Calu3 (cell line): ENCODE measurements at regions not wholly inside any gene's neighbourhood (a gene's known extent, or its start where the extent isn't known, plus 50 kb on each side); places are given as distances from the start of the nearest gene placed in this dataset.
"Not testable (repeated sequence)": the region's sequence is repeated elsewhere in the genome, so short reads cannot be mapped to it uniquely, and the experiment has no call there.

Experiments used
- BruUV-seq: library from RNA; stranded (reverse); fragments of 400-500 nt; replicated peaks from 2 replicates; lab custom pipeline; 2021; lab: Mats Ljungman, UMichigan
- CTCF ChIA-PET: fragments of 300-600 bp; sonication (Branson Sonifier 250); formaldehyde crosslinking; loops from one replicate; lab custom pipeline; 2022; ENCODE audit warnings: antibody characterized with exemption; lab: Charles Lee
- DNase-seq: peaks from one replicate; pipeline ENCODE4 v3.0.0; 2022
- H3K27ac Mint-ChIP-seq: one replicate; pipeline ENCODE4 v1.8.0; 2022; ENCODE audit warnings: mixed read lengths; ENCODE audit not compliant: unreplicated experiment
- H3K27me3 Mint-ChIP-seq: one replicate; pipeline ENCODE4 v1.8.0; 2022; ENCODE audit warnings: mixed read lengths; ENCODE audit not compliant: unreplicated experiment
- H3K36me3 Mint-ChIP-seq: one replicate; pipeline ENCODE4 v1.8.0; 2022; ENCODE audit warnings: mild to moderate bottlenecking, moderate library complexity, mixed read lengths; ENCODE audit not compliant: insufficient read depth, unreplicated experiment
- H3K4me1 Mint-ChIP-seq: one replicate; pipeline ENCODE4 v1.8.0; 2022; ENCODE audit warnings: mild to moderate bottlenecking, low read depth, mixed read lengths; ENCODE audit not compliant: unreplicated experiment
- H3K4me3 Mint-ChIP-seq: one replicate; pipeline ENCODE4 v1.8.0; 2022; ENCODE audit warnings: mild to moderate bottlenecking, low read depth, moderate library complexity, mixed read lengths; ENCODE audit not compliant: unreplicated experiment
- H3K9me3 Mint-ChIP-seq: one replicate; pipeline ENCODE4 v1.8.0; 2022; ENCODE audit warnings: low read depth, mixed read lengths; ENCODE audit not compliant: unreplicated experiment
- intact Hi-C: fragments of 100-400 bp; cut with micrococcal nuclease; formaldehyde crosslinking; loops from one replicate; pipeline ENCODE4 v1.10.0; 2022; ENCODE audit not compliant: unreplicated experiment
- TF ChIP-seq, protein P1 (sequence below): fragments of 200-600 bp; IDR thresholded peaks from one replicate; pipeline ENCODE4 v1.8.0; 2022; ENCODE audit warnings: antibody characterized with exemption; ENCODE audit not compliant: unreplicated experiment

GRCh38 chr7:57646901-57647246 is 196.9 kb downstream of the ZNF716 start:
- Mint-ChIP-seq H3K27ac (no peak overlapping the region), H3K9me3 (peaks cover 27% of the 10 kb centered on the region)
- CTCF ChIA-PET, result no interaction called here

GRCh38 chr7:57650401-57650800 is 200.4 kb downstream of the ZNF716 start:
- DNase-seq, BruUV-seq, CTCF ChIA-PET, H3K4me1 Mint-ChIP-seq, H3K27ac Mint-ChIP-seq, intact Hi-C loops, H3K4me3 Mint-ChIP-seq, H3K36me3 Mint-ChIP-seq, H3K27me3 Mint-ChIP-seq: not testable (repeated sequence)
- peaks cover 38% of the 10 kb centered on the region for H3K9me3 Mint-ChIP-seq

More at GRCh38 chr7:57646901-57647246, 196.9 kb downstream of the ZNF716 start:
- no peak for DNase-seq
- intact Hi-C loops, result no loop called here
- Mint-ChIP-seq H3K4me3 (no peak overlapping the region), H3K4me1 (no peaks in the 10 kb centered on the region), H3K36me3 (no peaks in the 10 kb centered on the region), H3K27me3 (no peaks in the 10 kb centered on the region)
- BruUV-seq, result no TSS peak
- TF ChIP-seq, protein P1, sequence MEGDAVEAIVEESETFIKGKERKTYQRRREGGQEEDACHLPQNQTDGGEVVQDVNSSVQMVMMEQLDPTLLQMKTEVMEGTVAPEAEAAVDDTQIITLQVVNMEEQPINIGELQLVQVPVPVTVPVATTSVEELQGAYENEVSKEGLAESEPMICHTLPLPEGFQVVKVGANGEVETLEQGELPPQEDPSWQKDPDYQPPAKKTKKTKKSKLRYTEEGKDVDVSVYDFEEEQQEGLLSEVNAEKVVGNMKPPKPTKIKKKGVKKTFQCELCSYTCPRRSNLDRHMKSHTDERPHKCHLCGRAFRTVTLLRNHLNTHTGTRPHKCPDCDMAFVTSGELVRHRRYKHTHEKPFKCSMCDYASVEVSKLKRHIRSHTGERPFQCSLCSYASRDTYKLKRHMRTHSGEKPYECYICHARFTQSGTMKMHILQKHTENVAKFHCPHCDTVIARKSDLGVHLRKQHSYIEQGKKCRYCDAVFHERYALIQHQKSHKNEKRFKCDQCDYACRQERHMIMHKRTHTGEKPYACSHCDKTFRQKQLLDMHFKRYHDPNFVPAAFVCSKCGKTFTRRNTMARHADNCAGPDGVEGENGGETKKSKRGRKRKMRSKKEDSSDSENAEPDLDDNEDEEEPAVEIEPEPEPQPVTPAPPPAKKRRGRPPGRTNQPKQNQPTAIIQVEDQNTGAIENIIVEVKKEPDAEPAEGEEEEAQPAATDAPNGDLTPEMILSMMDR, result no peak

DNA sequence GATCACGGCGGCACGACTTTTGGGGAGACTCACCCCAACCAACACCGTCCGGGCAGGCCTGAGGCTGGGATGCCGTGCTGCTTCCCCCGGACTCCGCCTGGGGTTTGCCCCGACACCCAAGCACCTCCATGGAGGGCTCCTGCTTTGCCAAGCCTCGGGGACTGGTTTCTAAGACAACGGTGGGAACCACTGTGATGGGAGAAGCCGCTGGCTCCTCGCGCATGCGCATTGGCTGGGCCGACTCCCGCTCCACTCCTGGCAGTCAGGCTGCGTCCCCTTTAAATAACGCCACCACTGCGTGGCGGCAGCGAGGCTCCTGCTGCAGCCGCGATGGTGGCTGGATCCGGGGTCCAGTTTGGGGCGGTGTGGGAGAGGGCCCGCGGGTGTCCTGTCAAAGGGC is 201.0 kb downstream of the ZNF716 start:
- Mint-ChIP-seq H3K4me1 (no peaks in the 10 kb centered on the region), H3K27ac (no peak overlapping the region), H3K9me3 (peaks cover 32% of the 10 kb centered on the region), H3K27me3 (no peaks in the 10 kb centered on the region), H3K36me3 (no peaks in the 10 kb centered on the region), H3K4me3 (no peak overlapping the region)
- intact Hi-C loops, result no loop called here
- no peak for DNase-seq
- CTCF ChIA-PET, result no interaction called here
- TF ChIP-seq, protein P1, result no peak
- BruUV-seq, result no TSS peak

GRCh38 chr7:57651611-57652010 is 201.6 kb downstream of the ZNF716 start:
- DNase-seq, H3K4me1 Mint-ChIP-seq, BruUV-seq, H3K36me3 Mint-ChIP-seq, CTCF ChIA-PET, H3K27me3 Mint-ChIP-seq, H3K27ac Mint-ChIP-seq, intact Hi-C loops, H3K4me3 Mint-ChIP-seq: not testable (repeated sequence)
- peaks cover 32% of the 10 kb centered on the region for H3K9me3 Mint-ChIP-seq

- Mint-ChIP-seq H3K27ac (no peak overlapping the region), H3K27me3 (no peaks in the 10 kb centered on the region), H3K9me3 (peaks cover 33% of the 10 kb centered on the region), H3K36me3 (no peaks in the 10 kb centered on the region), H3K4me1 (no peaks in the 10 kb centered on the region), H3K4me3 (no peak overlapping the region)
- no peak for DNase-seq
- CTCF ChIA-PET, result no interaction called here
- BruUV-seq, result no TSS peak
- TF ChIP-seq, protein P1, result no peak
- intact Hi-C loops, result no loop called here
Observed at GRCh38 chr7:57653262-57653830, 203.4 kb downstream of the ZNF716 start.

DNA sequence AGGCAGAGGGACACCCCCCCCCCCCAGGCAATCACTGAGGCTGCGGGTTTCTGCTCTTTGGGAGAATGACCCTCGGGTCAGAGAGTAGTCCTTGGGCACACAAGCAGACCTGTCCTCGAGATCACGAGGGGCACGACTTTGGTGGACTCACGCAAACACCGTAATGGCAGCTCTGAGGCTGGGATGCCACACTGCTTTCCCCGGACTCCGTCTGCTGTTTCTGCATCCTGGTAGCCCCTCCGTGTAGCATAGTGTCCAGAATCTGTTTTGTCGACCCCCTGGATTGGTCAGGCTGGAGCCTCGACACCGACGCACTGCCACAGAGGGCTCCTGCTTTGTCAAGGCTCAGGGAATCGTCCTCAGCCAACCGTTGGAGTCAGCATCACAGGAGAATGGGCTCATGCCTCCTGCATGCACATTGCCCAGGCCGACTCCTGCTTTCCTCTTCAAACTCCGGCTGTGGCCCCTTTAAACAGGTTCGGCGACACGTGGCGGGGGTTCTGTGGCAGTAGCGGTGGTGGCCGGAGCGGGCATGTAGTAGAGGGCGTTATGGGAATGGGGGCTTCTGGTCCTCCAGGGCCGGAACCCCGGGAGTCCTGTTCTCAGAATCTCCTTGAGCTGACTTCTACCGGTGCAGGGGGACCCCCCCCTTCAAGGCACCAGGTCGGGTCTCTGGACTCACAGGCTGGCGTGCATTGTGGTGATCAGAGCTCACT is 205.3 kb downstream of the ZNF716 start:
- H3K27ac Mint-ChIP-seq, H3K4me3 Mint-ChIP-seq, H3K27me3 Mint-ChIP-seq, H3K36me3 Mint-ChIP-seq, BruUV-seq, CTCF ChIA-PET, DNase-seq, intact Hi-C loops, H3K4me1 Mint-ChIP-seq: not testable (repeated sequence)
- H3K9me3 Mint-ChIP-seq, result peaks cover 31% of the 10 kb centered on the region

- BruUV-seq, H3K4me3 Mint-ChIP-seq, H3K27ac Mint-ChIP-seq, H3K4me1 Mint-ChIP-seq, H3K36me3 Mint-ChIP-seq, CTCF ChIA-PET, H3K27me3 Mint-ChIP-seq, intact Hi-C loops, DNase-seq: not testable (repeated sequence)
- peaks cover 16% of the 10 kb centered on the region for H3K9me3 Mint-ChIP-seq
Observed at GRCh38 chr7:57659226-57659625, 209.2 kb downstream of the ZNF716 start.
